ENCODE measurements at regions not wholly inside any gene's neighbourhood (a gene's known extent, or its start where the extent isn't known, plus 50 kb on each side); places are given as distances from the start of the nearest gene placed in this dataset.

GRCh38 chr13:25024175-25024574, 71.8 kb upstream of the PABPC3 start:
- TF ChIP-seq CTCF (IDR thresholded peaks at IDR 0.05) (no peak), POLR2AphosphoS5 (IDR thresholded peaks at IDR 0.05) (no peak), EP300 (IDR thresholded peaks at IDR 0.05; ENCODE audit: low read depth) (no peak)
